Upper lobe of left lung (tissue), 6 donors: ENCODE measurements at regions not wholly inside any gene's neighbourhood (a gene's known extent, or its start where the extent isn't known, plus 50 kb on each side); places are given as distances from the start of the nearest gene placed in this dataset.

Experiments used
- ATAC-seq, 2 donors: fragments of 200-7000 bp; cut with Tn5 transposase; one replicate each; pipeline ENCODE4 v1.9.1; 2022; ENCODE audit warnings: mild to moderate bottlenecking in 2 of 2, moderate library complexity in 2 of 2; ENCODE audit not compliant: low FRiP score in 2 of 2
- DNase-seq, 2 donors: peaks; one replicate each; pipeline ENCODE4 v3.0.0-alpha.2; 2019 to 2020
- H3K27ac ChIP-seq, 4 donors: fragments of 200-600 bp; sonication (generic); one replicate each; pipeline ENCODE4 v1.5.1; 2016 to 2019
- H3K27me3 ChIP-seq, 4 donors: fragments of 200-600 bp; sonication (generic); one replicate each; pipeline ENCODE4 v1.5.1; 2017 to 2019
- H3K36me3 ChIP-seq, 4 donors: fragments of 200-600 bp; sonication (generic); one replicate each; pipeline ENCODE4 v1.5.1; 2016 to 2019
- H3K4me1 ChIP-seq, 4 donors: fragments of 200-600 bp; sonication (generic); one replicate each; pipeline ENCODE4 v1.5.1; 2018 to 2019
- H3K4me3 ChIP-seq, 4 donors: fragments of 200-600 bp; sonication (generic); one replicate each; pipeline ENCODE4 v1.5.1; 2017 to 2019; ENCODE audit warnings: mild to moderate bottlenecking in 2 of 4, moderate library complexity in 1 of 4
- H3K9me3 ChIP-seq, 4 donors: fragments of 200-600 bp; sonication (generic); one replicate each; pipeline ENCODE4 v1.5.1; 2018 to 2019
- EP300 ChIP-seq, 4 donors: sonication (generic); formaldehyde crosslinking; IDR thresholded peaks; one replicate each; pipeline ENCODE4 v1.5.1; 2017; ENCODE audit warnings: antibody characterized with exemption in 4 of 4, control low read depth in 2 of 4
- POLR2A ChIP-seq, 4 donors: fragments of 450-650 bp; IDR thresholded peaks; one replicate each; pipeline ENCODE4 v1.5.1; 2016 to 2017; ENCODE audit warnings: antibody characterized with exemption in 4 of 4, mild to moderate bottlenecking in 2 of 4
- POLR2AphosphoS5 ChIP-seq, 2 donors: sonication (generic); formaldehyde crosslinking; IDR thresholded peaks; one replicate each; pipeline ENCODE4 v1.5.1; 2017; ENCODE audit warnings: antibody characterized with exemption in 2 of 2
- WGBS, 2 donors: methylation state at CpG; one replicate each; pipeline ENCODE4 v1.1.5; 2017 to 2018; 5-methylcytosine and 5-hydroxymethylcytosine counted together
- TF ChIP-seq, protein P1 (sequence below), 6 experiments: fragments of 450-650 bp in 4 of 6; fragments of 200-600 bp in 2 of 6; sonication (generic) in 2 of 6; IDR thresholded peaks; one replicate each; pipeline ENCODE4 v1.5.1; 2016 to 2019; ENCODE audit warnings: antibody characterized with exemption in 6 of 6
- donor health status: DM: no; HTN: no; CAD: no; lungs with moderate emphysema.
- donor health status: DM: no; HTN: yes; CAD: no; lungs with severe emphysema.

DNA sequence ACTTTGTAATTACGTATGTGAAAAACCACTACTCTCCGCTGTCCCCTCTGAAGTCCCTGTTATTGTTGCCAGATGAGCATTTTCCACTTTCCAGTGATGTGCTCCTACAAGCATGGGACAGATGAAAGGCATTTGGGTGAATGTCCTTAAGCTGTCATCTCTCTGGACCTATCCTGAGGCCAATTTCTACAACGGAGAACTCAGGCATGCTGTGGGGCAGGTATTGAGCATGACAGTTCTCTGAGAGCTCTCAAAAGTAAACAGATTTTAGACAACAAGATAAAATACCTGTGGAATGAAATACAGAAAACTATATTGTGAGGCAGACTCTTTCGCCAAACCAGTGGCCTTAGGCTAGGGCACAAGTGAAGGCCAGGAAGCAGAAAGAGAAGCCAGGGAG, 656.5 kb upstream of the NR2F2 start:
- Histone ChIP-seq H3K36me3 (no peaks in the 10 kb centered on the region), H3K4me3 (no peak overlapping the region), H3K4me1 (peaks cover 0 to 2% (median 0%) of the 10 kb centered on the region in 4 donors), H3K9me3 (no peaks in the 10 kb centered on the region), H3K27ac (no peak overlapping the region), H3K27me3 (no peaks in the 10 kb centered on the region)
- no peak for ATAC-seq
- DNase-seq, result no peak
- WGBS, 2 donors, result 83 to 96% methylated on average over 4 of the region's 4 CpGs
- TF ChIP-seq POLR2A (IDR thresholded peaks at IDR 0.05) (no peak), POLR2AphosphoS5 (IDR thresholded peaks at IDR 0.05) (no peak), EP300 (IDR thresholded peaks at IDR 0.05) (no peak)
- TF ChIP-seq, protein P1, sequence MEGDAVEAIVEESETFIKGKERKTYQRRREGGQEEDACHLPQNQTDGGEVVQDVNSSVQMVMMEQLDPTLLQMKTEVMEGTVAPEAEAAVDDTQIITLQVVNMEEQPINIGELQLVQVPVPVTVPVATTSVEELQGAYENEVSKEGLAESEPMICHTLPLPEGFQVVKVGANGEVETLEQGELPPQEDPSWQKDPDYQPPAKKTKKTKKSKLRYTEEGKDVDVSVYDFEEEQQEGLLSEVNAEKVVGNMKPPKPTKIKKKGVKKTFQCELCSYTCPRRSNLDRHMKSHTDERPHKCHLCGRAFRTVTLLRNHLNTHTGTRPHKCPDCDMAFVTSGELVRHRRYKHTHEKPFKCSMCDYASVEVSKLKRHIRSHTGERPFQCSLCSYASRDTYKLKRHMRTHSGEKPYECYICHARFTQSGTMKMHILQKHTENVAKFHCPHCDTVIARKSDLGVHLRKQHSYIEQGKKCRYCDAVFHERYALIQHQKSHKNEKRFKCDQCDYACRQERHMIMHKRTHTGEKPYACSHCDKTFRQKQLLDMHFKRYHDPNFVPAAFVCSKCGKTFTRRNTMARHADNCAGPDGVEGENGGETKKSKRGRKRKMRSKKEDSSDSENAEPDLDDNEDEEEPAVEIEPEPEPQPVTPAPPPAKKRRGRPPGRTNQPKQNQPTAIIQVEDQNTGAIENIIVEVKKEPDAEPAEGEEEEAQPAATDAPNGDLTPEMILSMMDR (IDR thresholded peaks at IDR 0.05), result no peak

DNA sequence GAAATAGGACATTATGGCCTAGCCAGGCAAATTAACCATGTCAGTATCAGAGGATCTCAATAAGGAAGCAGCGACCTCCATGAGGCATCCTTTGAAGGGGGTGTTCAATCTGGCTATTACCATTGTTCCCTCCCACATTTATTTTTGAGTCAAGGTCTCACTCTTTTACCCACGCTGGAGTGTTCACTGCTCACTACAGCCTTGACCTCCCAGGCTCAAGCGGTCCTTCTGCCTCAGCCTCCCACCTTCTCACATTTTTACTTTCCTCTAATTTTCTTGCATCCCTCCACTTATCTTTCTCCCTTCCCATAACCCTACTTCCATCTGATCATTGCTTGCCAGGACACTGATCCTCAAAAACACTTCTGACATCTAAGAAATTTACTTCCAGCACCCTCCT, 654.0 kb upstream of the NR2F2 start:
- DNase-seq, result no peak
- Histone ChIP-seq H3K4me3 (no peak overlapping the region), H3K27ac (no peak overlapping the region), H3K9me3 (no peaks in the 10 kb centered on the region), H3K4me1 (no peaks in the 10 kb centered on the region), H3K36me3 (no peaks in the 10 kb centered on the region), H3K27me3 (no peaks in the 10 kb centered on the region)
- 86 to 89% methylated on average over 3 of the region's 3 CpGs for WGBS, 2 donors
- no peak for ATAC-seq
- no peak for TF ChIP-seq EP300 (IDR thresholded peaks at IDR 0.05)
- TF ChIP-seq, protein P1 (IDR thresholded peaks at IDR 0.05), result no peak
- no peak for TF ChIP-seq POLR2AphosphoS5 (IDR thresholded peaks at IDR 0.05)
- TF ChIP-seq POLR2A (IDR thresholded peaks at IDR 0.05), result no peak

DNA sequence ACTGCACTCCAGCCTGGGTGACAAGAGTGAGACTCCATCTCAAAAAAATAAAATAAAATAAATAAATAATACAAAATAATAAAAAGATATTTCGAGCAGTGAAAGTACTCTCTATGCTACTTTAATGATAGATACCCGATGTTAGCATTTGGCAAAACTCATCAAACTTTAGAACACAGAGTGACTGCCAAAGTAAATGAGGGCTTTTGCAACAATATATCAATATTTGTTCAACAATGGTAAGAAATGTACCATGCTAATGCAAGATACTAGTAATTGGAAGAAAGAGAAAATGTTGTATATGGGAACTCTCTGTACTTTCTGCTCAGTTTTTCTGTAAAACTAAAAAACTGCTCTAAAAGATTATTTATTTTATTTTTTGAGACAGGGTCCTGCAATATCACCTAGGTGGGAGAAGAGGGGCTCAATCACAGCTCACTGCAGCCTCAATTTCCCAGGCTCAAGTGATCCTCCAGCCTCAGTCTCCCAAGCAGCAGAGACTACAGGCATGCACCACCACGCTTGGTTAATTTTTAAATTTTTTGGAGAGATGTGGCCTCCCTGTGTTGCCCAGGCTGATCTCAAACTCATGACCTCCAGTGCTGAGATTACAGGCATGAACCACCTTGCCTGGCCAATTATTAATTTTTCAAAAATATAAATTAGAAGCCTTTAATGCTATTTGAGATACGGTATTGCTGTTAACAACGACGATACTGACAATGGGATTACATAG, 650.5 kb upstream of the NR2F2 start:
- WGBS, 2 donors, result 86 to 88% methylated on average over 6 of the region's 6 CpGs
- TF ChIP-seq EP300 (IDR thresholded peaks at IDR 0.05) (no peak), POLR2A (IDR thresholded peaks at IDR 0.05) (no peak), POLR2AphosphoS5 (IDR thresholded peaks at IDR 0.05) (no peak)
- TF ChIP-seq, protein P1 (IDR thresholded peaks at IDR 0.05), result no peak
- Histone ChIP-seq H3K27ac (no peak overlapping the region), H3K36me3 (no peaks in the 10 kb centered on the region), H3K27me3 (no peaks in the 10 kb centered on the region), H3K4me3 (no peak overlapping the region), H3K9me3 (no peaks in the 10 kb centered on the region), H3K4me1 (no peaks in the 10 kb centered on the region)
- DNase-seq (no peak), ATAC-seq (no peak)

DNA sequence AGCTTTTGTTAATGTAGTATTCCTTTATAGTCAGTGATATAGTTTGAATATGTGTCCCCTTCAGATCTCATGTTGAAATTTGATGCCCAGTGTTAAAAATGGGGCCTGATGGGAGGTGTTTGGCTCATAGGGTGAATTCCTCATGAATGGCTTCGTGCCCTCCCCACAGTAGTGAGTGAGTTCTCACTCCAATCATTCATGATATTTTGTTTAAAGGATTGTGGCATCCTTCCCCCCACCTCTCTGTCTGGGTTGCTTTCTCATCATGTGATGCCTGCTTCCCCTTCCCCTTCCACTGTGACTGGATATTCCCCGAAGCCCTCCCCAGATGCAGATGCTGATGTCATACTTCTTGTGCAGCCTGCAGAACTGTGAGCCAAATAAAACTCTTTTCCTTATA, 649.8 kb upstream of the NR2F2 start:
- Histone ChIP-seq H3K27me3 (no peaks in the 10 kb centered on the region), H3K4me3 (no peak overlapping the region), H3K27ac (no peak overlapping the region), H3K36me3 (no peaks in the 10 kb centered on the region), H3K4me1 (no peaks in the 10 kb centered on the region), H3K9me3 (no peaks in the 10 kb centered on the region)
- DNase-seq (no peak), ATAC-seq (no peak)
- TF ChIP-seq POLR2A (IDR thresholded peaks at IDR 0.05) (no peak), POLR2AphosphoS5 (IDR thresholded peaks at IDR 0.05) (no peak), EP300 (IDR thresholded peaks at IDR 0.05) (no peak)
- TF ChIP-seq, protein P1 (IDR thresholded peaks at IDR 0.05), result no peak
- WGBS, 2 donors, result 50 to 55% methylated on average over 2 of the region's 2 CpGs
